Mesendoderm (in vitro differentiated cells): ENCODE measurements at regions not wholly inside any gene's neighbourhood (a gene's known extent, or its start where the extent isn't known, plus 50 kb on each side); places are given as distances from the start of the nearest gene placed in this dataset. TPM values are rescaled to one million over a fixed set of nuclear protein-coding genes. Genes with fewer than 3 reads are reported as not detected.

Source experiments
- DNase-seq: peaks from one replicate; pipeline ENCODE4 v3.0.0; 2013
- H2AK5ac ChIP-seq: 2 replicates; pipeline ENCODE4 v1.6.1; 2013; ENCODE audit warnings: low read length, inconsistent platforms
- H2BK120ac ChIP-seq: 2 replicates; pipeline ENCODE4 v1.6.1; 2013; ENCODE audit warnings: low read depth, mild to moderate bottlenecking, low read length, moderate library complexity, mixed read lengths
- H2BK15ac ChIP-seq: replicated peaks from 2 replicates; pipeline ENCODE4 v1.6.1; 2013; ENCODE audit warnings: low read depth, mild to moderate bottlenecking, moderate library complexity
- H2BK5ac ChIP-seq: 2 replicates; pipeline ENCODE4 v1.6.1; 2013; ENCODE audit warnings: low read length, inconsistent platforms
- H3K18ac ChIP-seq: 2 replicates; pipeline ENCODE4 v1.6.1; 2013; ENCODE audit warnings: mild to moderate bottlenecking, low read length, mixed read lengths
- H3K23ac ChIP-seq: one replicate; pipeline ENCODE4 v1.6.1; 2013; ENCODE audit warnings: low read length
- H3K27ac ChIP-seq: 2 replicates; pipeline ENCODE4 v1.5.1; 2013; ENCODE audit warnings: low read depth, mild to moderate bottlenecking, inconsistent platforms, low read length, moderate library complexity
- H3K27me3 ChIP-seq: 2 replicates; pipeline ENCODE4 v1.6.1; 2013; ENCODE audit warnings: low read length, control low read depth, mild to moderate bottlenecking, inconsistent platforms; ENCODE audit not compliant: insufficient read depth, poor library complexity
- H3K36me3 ChIP-seq: 2 replicates; pipeline ENCODE4 v1.6.1; 2013; ENCODE audit warnings: low read length, inconsistent platforms; ENCODE audit not compliant: control insufficient read depth, insufficient read depth
- H3K4ac ChIP-seq: one replicate; pipeline ENCODE4 v1.6.1; 2013; ENCODE audit warnings: low read depth, mild to moderate bottlenecking, low read length, moderate library complexity
- H3K4me1 ChIP-seq: 2 replicates; pipeline ENCODE4 v1.6.1; 2013; ENCODE audit warnings: low read depth, low read length, inconsistent platforms; ENCODE audit not compliant: control insufficient read depth
- H3K4me2 ChIP-seq: 2 replicates; pipeline ENCODE4 v1.6.1; 2013; ENCODE audit warnings: low read length
- H3K4me3 ChIP-seq: 2 replicates; pipeline ENCODE4 v1.5.1; 2013; ENCODE audit warnings: mild to moderate bottlenecking, low read length
- H3K56ac ChIP-seq: one replicate; pipeline ENCODE4 v1.6.1; 2013; ENCODE audit warnings: low read length
- H3K79me1 ChIP-seq: 2 replicates; pipeline ENCODE4 v1.6.1; 2013; ENCODE audit warnings: low read length, inconsistent platforms
- H3K79me2 ChIP-seq: 2 replicates; pipeline ENCODE4 v1.6.1; 2013; ENCODE audit warnings: mild to moderate bottlenecking, low read length; ENCODE audit not compliant: control insufficient read depth, insufficient read depth
- H3K9ac ChIP-seq: 2 replicates; pipeline ENCODE4 v1.6.1; 2013; ENCODE audit warnings: low read length, inconsistent platforms
- H4K5ac ChIP-seq: one replicate; pipeline ENCODE4 v1.6.1; 2013; ENCODE audit warnings: low read length
- H4K8ac ChIP-seq: one replicate; pipeline ENCODE4 v1.6.1; 2013; ENCODE audit warnings: low read depth, mild to moderate bottlenecking, control low read depth, low read length, moderate library complexity
- WGBS: extraction: QIAGEN DNeasy Blood & Tissue Kit; methylation state at CpG from one replicate; pipeline ENCODE4 v1.1.7; 2013; ENCODE audit warnings: low lambda C conversion rate, missing lambda C conversion rate; ENCODE audit not compliant: insufficient coverage; ENCODE audit errors: extremely low coverage; 5-methylcytosine and 5-hydroxymethylcytosine counted together
- small RNA-seq: library from polyadenylated mRNA; stranded (forward); fragments of <200 nt; extraction: miRNeasy Mini kit (QIAGEN cat#:217004); gene quantifications from one replicate; pipeline ENCODE3, GENCODE V24; 2013; ENCODE audit not compliant: insufficient read depth

DNA sequence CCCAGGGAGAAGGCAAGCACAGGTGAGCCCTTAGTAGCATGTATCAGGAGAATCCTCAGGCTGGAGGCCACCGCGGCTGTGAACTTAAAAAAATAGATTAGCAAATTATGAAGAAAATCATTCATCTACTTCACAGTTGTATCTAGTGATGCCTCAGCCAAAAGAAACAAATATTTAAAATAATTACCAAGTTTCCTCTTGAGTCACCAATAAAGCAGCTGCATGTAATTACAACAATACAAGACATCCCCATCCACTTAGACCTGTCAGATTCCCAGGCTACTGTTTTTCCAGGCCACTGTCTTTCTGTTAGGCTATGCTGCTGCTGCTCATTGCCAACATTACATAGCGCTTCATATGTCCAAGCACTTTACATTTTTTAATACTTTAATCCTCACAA is 54.6 kb upstream of the PHLPP1 start:
- H3K79me1 ChIP-seq = no peaks in the 10 kb centered on the region
- no peaks in the 10 kb centered on the region for H3K36me3 ChIP-seq
- no peaks in the 10 kb centered on the region for H3K79me2 ChIP-seq
- no peak overlapping the region for H3K27ac ChIP-seq
- no CpG with 5 or more reads among the region's 3 CpGs for WGBS
- no peak overlapping the region for H3K56ac ChIP-seq
- no peak overlapping the region for H3K4me2 ChIP-seq
- H3K4me3 ChIP-seq = no peak overlapping the region
- no peak overlapping the region for H2BK15ac ChIP-seq
- no peaks in the 10 kb centered on the region for H3K4me1 ChIP-seq
- no peaks in the 10 kb centered on the region for H3K27me3 ChIP-seq
- no peak overlapping the region for H4K5ac ChIP-seq
- no peak for DNase-seq
- H3K18ac ChIP-seq = no peak overlapping the region
- no peak overlapping the region for H2BK120ac ChIP-seq
- no peak overlapping the region for H2BK5ac ChIP-seq
- H3K9ac ChIP-seq = no peak overlapping the region
- no peak overlapping the region for H3K23ac ChIP-seq
- no peak overlapping the region for H4K8ac ChIP-seq
- no peak overlapping the region for H3K4ac ChIP-seq
- H2AK5ac ChIP-seq = no peak overlapping the region

DNA sequence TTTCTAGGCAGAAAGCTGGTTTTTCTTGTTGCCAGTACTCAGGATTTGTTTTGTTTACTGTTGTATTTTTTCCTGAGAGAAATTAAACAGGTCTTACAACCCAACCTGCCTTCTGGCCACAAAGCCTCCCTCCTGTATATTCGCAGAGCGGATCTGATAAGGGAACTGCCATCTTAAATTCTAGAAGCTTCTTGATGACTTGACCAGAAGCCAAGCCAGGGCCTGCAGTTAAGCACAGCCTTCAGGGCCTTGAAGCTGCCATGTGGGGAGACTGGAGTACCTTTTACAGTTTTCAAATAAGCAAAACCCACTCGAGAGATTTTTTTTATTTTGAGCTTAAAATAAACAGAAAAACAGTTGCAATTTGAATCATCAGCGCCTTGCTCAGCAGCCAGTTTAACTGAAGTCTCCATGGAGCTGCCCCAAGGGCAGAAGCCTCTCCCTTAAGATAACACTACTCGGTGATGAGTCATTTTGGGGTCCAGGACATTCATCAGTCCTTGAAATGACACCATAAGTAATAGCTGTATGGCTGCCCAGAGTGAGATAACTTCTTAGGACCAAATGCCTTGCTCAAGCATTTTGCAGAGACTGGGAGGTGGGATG is 51.5 kb upstream of the PHLPP1 start:
- no peak overlapping the region for H3K27ac ChIP-seq
- no CpG with 5 or more reads among the region's 5 CpGs for WGBS
- peak; percentile 7 for DNase-seq

DNA sequence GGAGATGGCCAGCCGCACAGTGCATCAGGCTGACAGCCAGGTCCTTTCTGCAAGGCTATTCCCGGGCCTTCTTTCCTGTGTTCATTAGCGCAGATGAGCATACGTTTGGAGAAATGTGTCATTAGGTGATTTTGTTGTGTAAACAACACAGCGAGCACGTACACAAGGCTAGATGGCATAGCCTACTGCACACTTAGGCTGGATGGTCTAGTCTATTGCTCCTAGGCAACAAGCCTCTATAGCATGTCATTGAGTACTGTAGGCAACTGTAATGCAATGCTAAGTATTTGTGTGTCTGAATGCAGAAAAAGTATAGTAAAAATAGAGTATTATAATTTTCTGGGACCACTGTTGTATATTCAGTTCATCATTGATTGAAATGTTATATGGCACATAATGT is 50.9 kb upstream of the PHLPP1 start:
- Histone ChIP-seq H2BK120ac (no peak overlapping the region), H3K27ac (no peak overlapping the region), H3K36me3 (no peaks in the 10 kb centered on the region), H2AK5ac (no peak overlapping the region), H4K5ac (no peak overlapping the region), H3K79me1 (no peaks in the 10 kb centered on the region), H3K4me3 (no peak overlapping the region), H2BK15ac (no peak overlapping the region), H3K27me3 (no peaks in the 10 kb centered on the region), H3K23ac (no peak overlapping the region), H3K4me1 (no peaks in the 10 kb centered on the region), H3K18ac (no peak overlapping the region), H3K4ac (no peak overlapping the region), H2BK5ac (no peak overlapping the region), H3K4me2 (no peak overlapping the region), H4K8ac (no peak overlapping the region), H3K79me2 (no peaks in the 10 kb centered on the region), H3K9ac (no peak overlapping the region), H3K56ac (no peak overlapping the region)
- no CpG with 5 or more reads among the region's 6 CpGs for WGBS
- no peak for DNase-seq

More for the DNA sequence above, 51.5 kb upstream of the PHLPP1 start:
- H3K4ac ChIP-seq = no peak overlapping the region
- no peak overlapping the region for H3K9ac ChIP-seq
- no peaks in the 10 kb centered on the region for H3K79me2 ChIP-seq
- H3K18ac ChIP-seq = no peak overlapping the region
- H2BK15ac ChIP-seq = no peak overlapping the region
- no peak overlapping the region for H2AK5ac ChIP-seq
- no peak overlapping the region for H2BK5ac ChIP-seq
- no peaks in the 10 kb centered on the region for H3K27me3 ChIP-seq
- no peak overlapping the region for H4K8ac ChIP-seq
- H2BK120ac ChIP-seq = no peak overlapping the region
- H3K4me3 ChIP-seq = no peak overlapping the region
- no peaks in the 10 kb centered on the region for H3K4me1 ChIP-seq
- no peaks in the 10 kb centered on the region for H3K79me1 ChIP-seq
- H3K4me2 ChIP-seq = no peak overlapping the region
- H4K5ac ChIP-seq = no peak overlapping the region
- H3K36me3 ChIP-seq = no peaks in the 10 kb centered on the region
- H3K56ac ChIP-seq = no peak overlapping the region
- H3K23ac ChIP-seq = no peak overlapping the region

DNA sequence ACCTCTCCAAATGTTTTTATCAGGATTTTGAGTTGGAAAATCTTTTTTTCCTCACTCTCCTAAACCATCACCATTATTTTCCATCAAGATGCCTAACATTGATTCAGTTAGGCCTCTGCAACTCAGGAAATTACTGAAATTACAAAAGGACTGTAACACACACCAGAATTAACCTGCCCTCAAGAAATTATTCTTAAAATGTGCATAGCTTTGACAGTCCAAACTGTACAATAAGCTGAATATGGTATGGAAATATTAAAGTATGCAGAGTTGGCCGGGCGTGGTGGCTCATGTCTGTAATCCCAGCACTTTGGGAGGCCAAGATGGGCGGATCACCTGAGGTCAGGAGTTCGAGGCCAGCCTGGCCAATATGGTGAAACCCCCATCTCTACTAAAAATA is 50.2 kb upstream of the PHLPP1 start:
- H4K5ac ChIP-seq = no peak overlapping the region
- H3K79me1 ChIP-seq = no peaks in the 10 kb centered on the region

More for the DNA sequence above, 50.2 kb upstream of the PHLPP1 start:
- no peak overlapping the region for H2BK15ac ChIP-seq
- no peak overlapping the region for H2BK5ac ChIP-seq
- no peak overlapping the region for H3K27ac ChIP-seq
- no peaks in the 10 kb centered on the region for H3K79me2 ChIP-seq
- no peak for DNase-seq
- no peak overlapping the region for H3K4me3 ChIP-seq
- H4K8ac ChIP-seq = no peak overlapping the region
- H3K36me3 ChIP-seq = no peaks in the 10 kb centered on the region
- no peak overlapping the region for H3K4me2 ChIP-seq
- H3K56ac ChIP-seq = no peak overlapping the region
- no peak overlapping the region for H3K4ac ChIP-seq
- H3K4me1 ChIP-seq = no peaks in the 10 kb centered on the region
- no peaks in the 10 kb centered on the region for H3K27me3 ChIP-seq
- no CpG with 5 or more reads among the region's 4 CpGs for WGBS
- H3K9ac ChIP-seq = no peak overlapping the region
- no peak overlapping the region for H3K18ac ChIP-seq
- H2BK120ac ChIP-seq = no peak overlapping the region
- H3K23ac ChIP-seq = no peak overlapping the region
- no peak overlapping the region for H2AK5ac ChIP-seq

Small RNAs in the stretch of these regions (small RNA-seq; reads per million reads assigned to genes)
- not detected for gene RN7SL705P
